NCI-H1092 (cell line): ENCODE measurements at regions not wholly inside any gene's neighbourhood (a gene's known extent, or its start where the extent isn't known, plus 50 kb on each side); places are given as distances from the start of the nearest gene placed in this dataset.
"Not testable (repeated sequence)": the region's sequence is repeated elsewhere in the genome, so short reads cannot be mapped to it uniquely, and the experiment has no call there.

ENCODE experiments used
- DNase-seq: peaks from one replicate; lab custom pipeline; 2025; lab: John Stamatoyannopoulos, UW

DNA sequence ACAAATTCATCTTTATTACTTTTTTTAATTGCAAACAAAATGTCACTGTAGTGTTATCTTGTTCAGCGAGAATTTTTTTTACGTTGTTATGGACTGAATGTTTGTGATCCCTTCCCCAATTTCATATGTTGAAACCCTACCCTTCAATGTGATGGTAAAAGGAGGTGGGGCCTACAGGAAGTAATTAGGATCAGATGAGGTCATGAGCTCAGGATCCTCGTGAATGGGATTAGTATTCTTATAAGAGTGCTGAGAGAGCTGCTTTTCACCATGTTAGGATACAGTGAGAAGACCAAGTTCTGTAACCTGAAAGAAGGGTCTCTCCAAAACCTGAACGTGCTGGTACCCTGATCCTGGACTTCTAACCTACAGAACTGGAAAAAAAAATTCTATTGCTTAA lies 646.0 kb upstream of the TMPRSS15 start:
- DNase-seq, result no peak

DNA sequence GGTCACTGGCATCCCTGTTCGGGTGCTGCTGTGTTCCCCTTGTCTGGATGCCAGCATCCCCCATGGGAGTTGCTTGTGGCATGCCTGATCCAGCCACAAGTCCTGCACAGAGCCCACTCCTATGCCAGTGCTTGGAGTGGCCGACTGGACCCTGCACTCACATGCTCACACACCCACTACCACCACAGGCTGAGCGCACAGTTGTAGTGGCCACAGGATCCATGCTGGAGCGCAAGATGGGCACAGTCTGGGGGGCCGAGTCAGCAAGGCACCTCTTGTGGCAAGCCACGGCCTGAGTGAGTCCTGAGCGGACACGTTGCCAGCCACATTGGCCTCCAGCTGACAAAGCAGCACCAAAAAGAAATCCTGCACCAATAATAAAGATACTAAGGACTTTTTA lies 661.6 kb upstream of the TMPRSS15 start:
- no peak for DNase-seq

DNA sequence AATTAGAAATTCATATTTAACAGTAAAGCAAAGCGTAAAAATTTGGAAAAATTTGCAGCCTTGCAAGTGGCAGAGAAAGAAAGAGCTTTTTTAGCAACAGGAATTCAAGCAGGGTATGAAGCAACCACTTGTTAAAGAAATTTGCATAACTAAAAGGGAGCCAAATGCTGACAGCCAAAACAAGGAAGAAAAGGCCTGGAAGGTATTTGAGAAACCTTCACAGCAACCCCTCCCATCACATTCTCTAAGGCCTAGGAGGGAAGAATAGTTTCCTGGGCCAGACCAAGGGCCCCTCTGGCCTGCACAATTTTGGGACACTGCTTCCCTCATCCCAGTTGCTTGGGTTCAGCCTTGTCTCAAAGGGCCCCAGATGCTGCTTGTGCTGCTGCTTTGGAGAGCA lies 672.4 kb upstream of the TMPRSS15 start:
- DNase-seq, result no peak

DNA sequence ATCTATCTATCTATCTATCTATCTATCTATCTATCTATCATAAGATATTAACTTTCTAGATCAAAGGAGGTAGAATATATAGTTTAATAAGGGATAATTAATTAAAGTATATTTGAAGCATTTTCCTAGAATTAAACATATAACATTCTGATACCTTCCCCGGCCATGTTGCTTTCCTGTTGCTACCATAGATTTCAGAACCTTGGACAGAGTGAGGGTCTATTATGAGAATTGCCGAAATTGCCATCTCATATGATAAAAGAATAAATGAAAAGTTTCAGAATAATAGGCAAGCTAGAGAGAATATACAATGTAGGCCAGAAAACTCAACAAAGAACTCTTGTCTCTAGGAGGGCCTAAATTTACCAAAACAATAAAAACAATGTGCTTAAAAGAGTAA lies 706.1 kb upstream of the TMPRSS15 start:
- DNase-seq, result no peak

DNA sequence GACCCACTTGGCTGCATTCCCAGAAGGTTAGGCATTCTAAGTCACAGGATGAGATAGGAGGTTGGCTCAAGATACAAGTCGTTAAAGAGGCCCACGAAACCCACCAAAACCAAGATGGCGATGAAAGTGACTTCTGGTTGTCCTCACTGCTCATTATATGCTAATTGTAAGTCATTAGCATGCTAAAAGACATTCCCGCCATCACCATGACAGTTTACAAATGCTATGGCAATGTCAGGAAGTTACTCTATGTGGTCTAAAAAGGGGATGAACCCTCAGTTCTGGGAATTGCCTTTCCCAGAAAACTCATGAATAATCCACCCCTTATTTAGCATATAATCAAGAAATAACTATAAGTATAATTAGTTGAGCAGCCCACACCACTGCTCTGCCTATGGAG lies 715.7 kb upstream of the TMPRSS15 start:
- DNase-seq, result not testable (repeated sequence)

DNA sequence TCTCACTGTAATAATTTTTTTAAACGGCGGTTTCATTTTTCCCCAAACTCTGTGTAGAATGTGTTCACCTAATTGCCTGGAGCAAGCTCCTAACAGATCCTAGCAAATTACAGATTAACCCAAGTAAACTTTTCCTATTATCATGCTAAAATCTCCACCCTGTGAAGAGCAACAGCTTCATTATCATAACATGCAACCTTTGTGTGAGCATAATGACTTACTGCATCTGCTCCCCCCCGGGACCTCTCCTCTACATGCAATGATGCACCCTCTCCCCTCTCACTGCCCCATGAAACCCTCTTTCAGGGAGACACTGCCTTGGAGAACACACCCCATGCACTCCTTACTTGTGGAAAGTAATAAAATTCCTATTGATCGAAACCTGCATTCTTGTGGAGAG lies 717.0 kb upstream of the TMPRSS15 start:
- no peak for DNase-seq

DNA sequence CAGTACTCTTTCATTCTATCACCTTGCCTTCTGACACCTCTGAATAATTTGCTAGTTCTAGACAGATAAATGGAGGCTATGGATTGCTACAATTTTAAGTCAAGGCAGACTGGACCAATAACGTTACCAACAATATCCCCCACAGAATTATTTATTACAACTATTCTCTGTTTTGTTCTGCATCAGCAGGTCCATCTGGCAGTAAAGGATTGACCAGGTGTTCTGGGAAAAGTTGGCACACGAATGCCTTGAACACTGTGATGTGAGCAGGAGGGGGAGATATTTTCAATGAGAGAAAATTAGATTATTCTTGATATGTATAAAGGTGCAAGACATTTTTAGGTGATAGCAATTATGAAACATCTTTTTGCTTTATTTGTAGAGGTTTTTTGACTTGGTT lies 718.8 kb upstream of the TMPRSS15 start:
- peak; percentile 59 for DNase-seq

DNA sequence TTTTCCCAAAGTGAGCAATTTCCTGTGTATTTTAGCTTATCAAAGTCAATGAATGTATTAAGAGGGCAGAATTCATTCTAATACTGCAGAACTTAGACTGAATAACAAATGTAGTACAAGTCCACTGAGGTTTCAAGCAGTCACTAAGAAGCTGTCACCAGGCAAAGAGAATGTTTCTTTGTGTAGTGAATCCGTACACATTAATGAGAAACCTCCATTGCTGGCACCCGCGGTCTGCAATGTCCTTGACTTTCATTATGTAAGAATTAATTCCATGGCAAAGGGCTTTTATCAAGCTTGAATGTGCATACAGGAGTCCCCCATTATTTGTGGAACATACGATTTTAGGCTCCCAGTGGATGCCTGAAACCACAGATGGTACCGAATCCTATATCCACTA lies 719.5 kb upstream of the TMPRSS15 start:
- peak; percentile 11 for DNase-seq

DNA sequence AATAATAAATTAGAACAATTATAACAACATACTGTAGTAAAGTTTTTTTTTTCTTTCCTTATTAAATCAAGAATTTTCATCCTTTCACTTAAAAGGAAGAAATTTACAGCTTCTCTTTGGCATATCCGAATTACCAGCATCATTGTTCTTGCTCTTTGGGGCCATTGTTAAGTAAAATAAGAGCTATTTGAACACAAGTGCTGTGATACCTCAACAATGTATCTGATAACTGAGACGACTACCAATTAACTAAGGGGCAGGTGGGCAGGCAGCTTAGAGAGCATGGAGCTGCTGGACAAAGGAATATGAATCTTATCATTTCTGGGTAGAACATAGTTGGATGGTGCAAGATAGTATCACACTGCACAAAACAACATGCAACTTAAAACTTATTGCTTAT lies 719.9 kb upstream of the TMPRSS15 start:
- no peak for DNase-seq

DNA sequence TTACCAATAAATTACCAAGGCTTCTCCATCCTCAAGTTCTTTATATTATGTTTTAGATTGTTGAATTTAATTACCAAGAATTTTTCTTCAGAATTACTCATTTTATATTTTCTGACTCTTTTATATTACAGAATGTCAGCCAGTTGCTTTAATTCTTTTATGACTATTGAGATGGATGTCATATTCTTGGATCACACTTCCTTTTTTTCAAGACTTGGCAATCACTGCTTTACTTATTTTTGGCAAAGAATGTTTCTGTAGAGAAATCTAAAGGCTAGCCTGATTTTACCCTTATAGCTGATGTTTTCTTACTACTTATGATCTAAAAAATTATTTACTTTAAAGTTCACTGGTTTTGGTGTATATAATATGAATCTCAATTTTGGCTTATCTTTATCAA lies 721.1 kb upstream of the TMPRSS15 start:
- DNase-seq, result no peak

DNA sequence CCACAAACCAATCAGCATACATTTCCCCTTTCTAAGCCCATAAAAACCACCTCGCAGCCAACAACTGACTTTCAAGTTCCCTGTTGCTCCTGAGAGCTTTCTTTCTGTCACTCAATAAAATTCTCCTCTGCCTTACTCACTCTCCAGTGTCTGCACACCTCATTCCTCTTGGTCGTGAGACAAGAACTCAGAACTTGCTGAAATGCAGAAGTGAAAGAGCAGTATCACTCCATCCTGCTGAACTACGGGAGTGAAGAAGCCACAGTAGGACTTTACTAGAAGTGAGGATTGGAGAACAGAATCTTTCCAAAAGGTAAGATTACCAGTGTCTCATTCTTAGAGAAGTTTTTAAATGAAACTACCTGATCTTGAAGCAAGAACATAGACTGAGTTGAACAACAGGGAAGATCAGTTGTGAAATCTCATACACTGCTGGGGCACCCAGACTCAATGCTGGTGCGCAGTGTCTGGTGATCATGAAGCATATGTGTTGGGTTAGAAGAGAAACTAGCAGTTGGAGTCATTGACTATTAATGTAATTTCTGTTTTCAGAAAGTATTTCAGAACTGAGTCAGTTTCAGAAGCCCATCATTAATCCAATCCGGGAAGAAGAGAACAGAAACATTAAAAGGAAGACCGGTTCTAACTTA lies 726.9 kb upstream of the TMPRSS15 start:
- no peak for DNase-seq

DNA sequence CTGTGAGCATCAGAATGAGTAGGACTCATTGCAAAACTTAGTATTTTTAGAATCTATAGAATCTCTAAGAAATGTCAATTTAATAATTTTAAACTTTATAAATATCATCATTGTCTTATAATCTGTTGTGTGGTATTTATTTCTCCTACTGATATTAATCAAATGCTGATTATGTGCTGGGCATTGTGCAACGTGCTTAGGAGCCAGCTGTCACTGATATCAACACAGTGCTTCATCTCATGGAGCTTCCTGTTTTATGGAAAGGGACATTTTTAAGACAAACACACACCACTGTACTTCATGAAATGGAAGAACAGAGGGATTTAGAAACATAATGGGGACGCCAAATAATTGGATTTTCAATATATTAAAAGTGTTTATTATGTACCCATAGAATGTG lies 737.9 kb upstream of the TMPRSS15 start:
- no peak for DNase-seq

DNA sequence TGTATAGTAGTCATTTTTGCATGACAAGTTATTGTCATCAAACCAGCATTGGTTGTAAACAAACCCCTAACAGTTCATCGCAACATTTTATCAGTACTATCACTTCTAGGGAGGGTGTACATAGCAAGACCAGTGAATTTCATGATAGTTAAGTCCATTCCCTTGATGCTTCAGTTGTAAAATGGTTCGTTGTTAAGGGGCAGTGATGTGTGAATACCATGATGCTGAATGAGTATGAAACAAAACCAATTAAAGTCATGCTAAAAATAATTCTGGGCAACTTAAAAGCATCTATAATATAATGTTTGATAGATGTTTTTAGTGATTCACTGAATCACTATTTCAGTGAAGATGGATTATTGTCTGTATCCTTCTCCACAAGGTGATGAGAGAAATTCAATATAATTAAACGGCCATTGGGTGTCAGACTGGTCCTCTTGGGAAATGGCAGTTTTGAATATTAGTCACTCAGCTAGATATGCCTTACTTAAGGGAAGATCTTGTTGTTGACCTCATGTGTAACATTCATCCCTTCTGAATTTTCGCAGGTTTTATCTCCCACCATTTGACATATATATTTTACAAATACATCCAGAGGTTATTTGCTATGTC lies 742.2 kb upstream of the TMPRSS15 start:
- DNase-seq, result no peak

DNA sequence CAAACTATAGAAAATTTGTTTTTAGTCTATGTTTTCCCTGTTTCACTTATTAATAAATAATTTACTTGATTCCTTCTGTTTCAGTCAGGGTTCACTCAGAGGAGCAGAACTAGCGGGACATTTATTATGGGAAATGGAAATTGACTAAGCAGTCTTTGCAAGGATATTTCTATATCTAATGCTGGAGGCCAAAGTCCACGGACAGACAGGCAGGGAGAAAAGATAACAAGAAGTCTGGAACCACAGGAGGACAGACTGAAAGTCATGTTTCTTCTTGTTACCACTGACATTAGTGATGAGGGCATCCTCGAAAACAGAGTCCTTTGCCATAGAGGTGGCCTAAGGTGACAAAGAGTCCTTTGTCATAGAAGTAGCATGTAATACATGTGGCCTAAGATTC lies 744.5 kb upstream of the TMPRSS15 start:
- DNase-seq, result no peak

DNA sequence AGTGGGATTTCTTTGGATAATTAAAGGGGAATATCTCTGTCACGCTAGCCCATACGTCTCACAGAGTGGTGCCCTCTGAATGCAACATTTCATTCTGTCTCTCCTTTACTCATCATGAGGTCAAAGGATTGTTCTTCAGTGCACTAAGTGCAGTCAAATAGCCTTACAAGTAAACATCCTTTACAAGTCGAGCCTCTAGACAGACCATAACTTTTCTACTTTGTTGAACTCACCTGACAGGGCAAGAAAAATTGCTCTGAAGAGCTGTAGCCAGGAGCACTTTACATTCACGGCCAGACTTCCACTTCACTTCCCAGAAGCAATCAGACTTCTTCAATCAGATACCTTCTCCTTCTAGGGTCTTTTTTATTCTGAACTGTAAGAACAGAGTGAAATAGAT lies 768.0 kb upstream of the TMPRSS15 start:
- no peak for DNase-seq

DNA sequence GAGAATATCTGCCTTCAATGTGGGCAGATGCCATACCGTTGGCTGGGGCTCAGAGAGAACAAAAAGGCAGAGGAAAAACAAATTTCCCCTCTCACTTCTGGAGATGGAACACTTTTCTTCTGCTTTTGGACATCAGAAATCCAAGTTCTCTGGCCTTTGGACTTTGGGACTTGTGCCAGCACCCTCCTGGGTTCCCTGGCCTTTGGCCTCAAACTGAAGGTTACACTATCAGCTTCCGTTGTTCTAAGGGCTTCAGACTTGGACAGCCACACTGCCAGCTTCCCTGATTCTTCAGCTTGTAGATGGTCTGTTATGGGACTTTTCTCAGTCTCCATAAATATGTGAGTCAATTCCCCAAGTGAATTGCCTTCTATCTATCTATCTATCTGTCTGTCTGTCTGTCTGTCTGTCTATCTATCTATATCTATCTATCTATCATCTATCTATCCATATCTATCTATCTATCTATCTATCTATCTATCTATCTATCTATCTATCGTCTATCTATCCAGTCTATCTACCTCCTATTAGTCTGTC lies 778.1 kb upstream of the TMPRSS15 start:
- no peak for DNase-seq

DNA sequence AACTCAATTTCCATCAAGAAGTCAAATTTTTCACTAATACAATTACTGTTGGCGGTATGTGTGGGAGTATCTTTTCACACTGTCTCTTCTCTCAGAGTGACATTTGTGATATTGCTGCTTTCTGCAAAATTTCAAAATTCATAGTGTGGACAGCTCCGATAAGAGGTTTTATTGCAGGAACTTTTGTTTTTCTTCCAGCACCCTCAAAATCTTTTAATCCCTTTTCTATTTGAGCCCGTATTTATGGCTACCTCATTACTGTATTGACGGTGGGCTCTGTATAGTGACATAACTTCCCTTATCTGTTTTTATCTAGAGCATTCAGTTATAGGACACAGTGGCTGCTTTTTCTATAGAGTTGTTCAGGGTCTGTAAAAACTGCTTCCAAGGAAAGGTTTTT lies 794.4 kb upstream of the TMPRSS15 start:
- no peak for DNase-seq

DNA sequence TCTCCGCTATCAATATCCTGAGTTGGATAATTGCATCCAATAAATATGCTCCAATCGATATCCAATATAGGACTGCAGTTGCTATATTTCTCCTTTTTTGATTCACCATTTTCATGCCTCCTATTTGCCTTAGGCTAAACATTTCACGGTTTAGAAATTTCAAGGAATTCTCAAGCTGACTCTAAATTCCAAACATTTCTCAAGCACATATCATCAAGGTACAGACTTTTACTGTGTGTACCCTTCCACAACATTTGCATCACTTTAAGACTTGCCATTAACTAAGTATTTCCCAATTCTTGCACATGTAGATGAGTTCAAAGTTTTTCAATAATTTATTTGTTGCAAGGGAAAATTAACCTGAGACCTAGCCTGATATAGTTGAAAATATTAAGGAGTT lies 795.2 kb upstream of the TMPRSS15 start:
- DNase-seq, result no peak

DNA sequence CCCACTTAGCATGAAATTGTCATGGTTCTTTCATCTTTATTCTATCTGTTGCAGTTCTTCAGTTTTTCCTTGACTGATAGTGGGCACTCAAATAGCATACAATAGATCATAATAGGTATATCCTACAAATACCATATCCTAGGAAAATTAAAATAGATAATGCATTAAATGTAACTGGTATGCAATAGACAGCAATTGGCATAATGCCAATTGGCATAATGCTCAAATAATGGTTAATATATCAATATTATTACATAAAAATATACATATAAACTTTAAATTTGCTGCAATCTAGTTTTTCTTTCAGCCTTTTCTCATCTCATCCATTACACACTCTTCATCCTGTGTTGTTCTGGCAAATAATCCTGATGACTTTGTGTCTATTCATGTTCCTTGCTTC lies 814.6 kb upstream of the TMPRSS15 start:
- no peak for DNase-seq

DNA sequence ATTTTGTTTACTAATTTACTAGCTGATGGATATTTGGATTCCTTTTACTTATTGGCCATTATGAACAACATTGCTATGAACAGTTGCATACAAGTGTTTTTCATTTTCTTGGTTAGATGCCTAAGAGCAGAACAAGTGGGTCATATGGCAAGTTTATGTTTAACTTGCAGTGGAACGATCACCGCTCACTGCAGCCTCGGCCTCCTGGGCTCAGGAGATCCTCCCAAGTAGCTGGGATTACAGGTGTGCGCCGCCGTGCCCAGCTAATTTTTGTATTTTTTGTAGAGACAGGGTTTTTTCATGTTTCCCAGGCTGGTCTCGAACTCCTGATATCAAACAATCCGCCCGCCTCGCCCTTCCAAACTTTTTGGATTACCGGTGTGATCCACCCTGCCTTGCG lies 820.5 kb upstream of the TMPRSS15 start:
- DNase-seq, result no peak

DNA sequence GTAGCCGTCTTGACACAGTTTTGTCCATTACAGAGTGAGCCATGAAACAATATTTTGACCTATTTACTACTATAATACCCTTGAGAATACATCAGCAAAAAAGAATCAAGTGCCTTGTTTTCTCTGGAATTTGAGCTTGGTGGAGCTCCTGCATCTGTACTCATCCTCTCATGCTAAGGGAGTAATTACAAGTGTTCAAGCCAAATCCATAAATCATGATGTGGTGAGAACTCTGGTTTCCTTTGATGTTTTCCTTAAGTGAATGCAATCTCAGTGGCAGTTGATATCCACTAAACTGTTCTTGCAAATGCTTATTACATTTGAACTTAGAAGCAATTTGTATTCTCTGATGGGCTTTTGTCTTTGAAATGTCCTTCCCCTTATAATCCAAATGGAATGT lies 824.6 kb upstream of the TMPRSS15 start:
- DNase-seq, result no peak

DNA sequence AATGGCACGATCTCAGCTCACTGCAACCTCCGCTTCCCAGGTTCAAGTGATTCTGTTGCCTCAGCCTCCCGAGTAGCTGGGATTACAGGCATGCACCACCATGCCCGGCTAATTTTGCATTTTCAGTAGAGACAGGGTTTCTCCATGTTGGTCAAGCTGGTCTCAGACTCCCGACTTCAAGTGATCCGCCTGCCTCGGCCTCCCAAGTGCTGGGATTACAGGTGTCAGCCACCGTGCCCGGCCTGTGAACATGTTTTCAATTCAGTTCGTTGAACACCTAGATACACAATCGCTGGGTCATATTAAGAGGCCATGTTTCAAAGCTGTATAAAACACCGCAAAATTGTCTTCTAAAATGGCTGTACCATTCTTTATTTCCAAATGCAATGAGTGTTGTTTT lies 830.3 kb upstream of the TMPRSS15 start:
- not testable (repeated sequence) for DNase-seq

DNA sequence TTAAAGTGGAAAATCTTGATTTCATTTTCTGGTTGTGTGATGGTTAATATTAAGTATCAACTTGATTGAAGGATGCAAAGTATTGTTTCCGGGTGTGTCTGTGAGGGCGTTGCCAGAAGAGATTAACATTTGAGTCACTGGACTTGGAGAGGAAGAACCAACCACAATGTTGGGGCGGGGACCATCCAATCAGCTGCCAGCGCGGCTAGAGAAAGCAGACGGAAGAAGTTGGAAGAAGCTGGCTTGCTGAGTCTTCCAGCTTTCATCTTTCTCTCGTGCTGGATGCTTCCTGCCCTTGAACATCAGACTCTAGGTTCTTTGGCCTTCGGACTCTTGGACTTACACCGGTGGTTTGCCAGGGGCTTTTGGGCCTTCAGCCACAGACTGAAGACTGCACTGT lies 832.6 kb upstream of the TMPRSS15 start:
- DNase-seq, result no peak

DNA sequence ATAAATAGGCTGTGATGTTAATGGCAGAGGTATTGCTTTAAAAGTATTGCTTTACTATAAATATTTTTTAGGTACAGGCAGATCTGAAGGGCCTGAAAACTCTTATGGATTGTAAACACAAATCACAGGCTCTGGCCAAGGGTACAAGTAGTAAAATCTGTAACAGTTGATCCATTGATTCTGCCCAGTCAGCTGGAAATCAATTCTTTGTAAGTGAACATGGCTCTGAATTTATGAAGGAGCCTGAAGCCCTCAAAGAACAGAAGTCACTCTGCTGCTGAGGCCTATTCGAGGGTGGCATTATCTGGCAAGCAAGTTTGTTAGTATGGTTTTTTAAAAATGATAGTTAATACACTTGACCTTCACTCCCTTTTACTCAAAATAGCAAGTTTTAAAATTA lies 834.0 kb upstream of the TMPRSS15 start:
- no peak for DNase-seq
